ENCODE measurements at regions not wholly inside any gene's neighbourhood (a gene's known extent, or its start where the extent isn't known, plus 50 kb on each side); places are given as distances from the start of the nearest gene placed in this dataset.

DNA sequence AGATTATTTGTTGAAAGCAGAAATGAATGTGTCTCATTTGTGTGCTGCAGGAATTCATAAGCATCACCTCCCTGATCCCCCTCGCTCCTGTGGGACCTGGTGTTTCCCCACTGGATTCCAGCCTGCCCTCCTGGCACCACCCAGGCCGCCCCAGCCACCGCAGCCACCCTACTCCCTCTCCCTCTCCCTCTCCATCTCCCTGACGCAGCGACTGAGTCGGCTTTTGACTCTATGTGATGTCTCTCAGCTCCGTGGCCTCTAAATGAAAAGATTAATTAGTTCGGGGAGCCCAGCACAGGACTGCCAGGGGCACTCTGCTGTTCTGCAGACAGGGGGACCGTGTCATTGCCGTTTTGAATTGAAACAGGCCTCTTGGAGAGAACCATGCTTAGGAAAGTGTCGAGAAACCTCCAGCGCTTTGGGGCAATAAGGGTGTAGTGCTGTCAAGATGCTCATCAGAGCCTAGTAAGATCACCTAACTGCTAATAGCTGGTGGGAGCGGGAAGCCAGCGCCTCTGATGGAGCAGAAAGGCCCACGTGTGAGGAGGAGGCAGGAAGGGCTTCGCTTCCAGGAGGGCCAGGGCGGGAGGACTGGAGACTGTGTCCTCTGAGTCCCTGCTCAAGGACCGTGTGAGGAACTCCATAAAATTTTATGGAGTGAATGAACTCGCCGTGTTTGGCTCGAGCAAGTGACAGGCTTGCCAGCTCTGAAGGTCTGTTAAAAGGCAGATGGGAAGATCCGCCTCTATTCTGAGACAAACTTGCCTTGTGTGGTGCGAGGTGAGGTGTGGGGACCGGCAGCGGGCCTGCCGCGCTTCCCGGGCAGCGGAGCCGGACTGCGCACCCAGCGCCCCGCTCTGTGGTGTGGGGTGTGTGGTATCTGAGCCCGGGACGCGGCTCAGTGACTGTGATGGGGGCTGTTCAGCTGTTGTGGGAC is 157.4 kb upstream of the C14orf180 start:
- TF ChIP-seq, protein P1, sequence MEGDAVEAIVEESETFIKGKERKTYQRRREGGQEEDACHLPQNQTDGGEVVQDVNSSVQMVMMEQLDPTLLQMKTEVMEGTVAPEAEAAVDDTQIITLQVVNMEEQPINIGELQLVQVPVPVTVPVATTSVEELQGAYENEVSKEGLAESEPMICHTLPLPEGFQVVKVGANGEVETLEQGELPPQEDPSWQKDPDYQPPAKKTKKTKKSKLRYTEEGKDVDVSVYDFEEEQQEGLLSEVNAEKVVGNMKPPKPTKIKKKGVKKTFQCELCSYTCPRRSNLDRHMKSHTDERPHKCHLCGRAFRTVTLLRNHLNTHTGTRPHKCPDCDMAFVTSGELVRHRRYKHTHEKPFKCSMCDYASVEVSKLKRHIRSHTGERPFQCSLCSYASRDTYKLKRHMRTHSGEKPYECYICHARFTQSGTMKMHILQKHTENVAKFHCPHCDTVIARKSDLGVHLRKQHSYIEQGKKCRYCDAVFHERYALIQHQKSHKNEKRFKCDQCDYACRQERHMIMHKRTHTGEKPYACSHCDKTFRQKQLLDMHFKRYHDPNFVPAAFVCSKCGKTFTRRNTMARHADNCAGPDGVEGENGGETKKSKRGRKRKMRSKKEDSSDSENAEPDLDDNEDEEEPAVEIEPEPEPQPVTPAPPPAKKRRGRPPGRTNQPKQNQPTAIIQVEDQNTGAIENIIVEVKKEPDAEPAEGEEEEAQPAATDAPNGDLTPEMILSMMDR (conservative IDR thresholded peaks at IDR 0.05; ENCODE audit: low read depth, low read length): no peak
- no peak for TF ChIP-seq EZH2 (IDR thresholded peaks at IDR 0.05; ENCODE audit: borderline replicate concordance, low read depth, low read length, poor library complexity, severe bottlenecking)
